GM21367 (cell line): ENCODE measurements at regions not wholly inside any gene's neighbourhood (a gene's known extent, or its start where the extent isn't known, plus 50 kb on each side); places are given as distances from the start of the nearest gene placed in this dataset.

ENCODE experiments used
- ATAC-seq: cut with Tn5 transposase; IDR thresholded peaks from one replicate; pipeline ENCODE4 v1.9.1; 2021; ENCODE audit not compliant: unreplicated experiment

DNA sequence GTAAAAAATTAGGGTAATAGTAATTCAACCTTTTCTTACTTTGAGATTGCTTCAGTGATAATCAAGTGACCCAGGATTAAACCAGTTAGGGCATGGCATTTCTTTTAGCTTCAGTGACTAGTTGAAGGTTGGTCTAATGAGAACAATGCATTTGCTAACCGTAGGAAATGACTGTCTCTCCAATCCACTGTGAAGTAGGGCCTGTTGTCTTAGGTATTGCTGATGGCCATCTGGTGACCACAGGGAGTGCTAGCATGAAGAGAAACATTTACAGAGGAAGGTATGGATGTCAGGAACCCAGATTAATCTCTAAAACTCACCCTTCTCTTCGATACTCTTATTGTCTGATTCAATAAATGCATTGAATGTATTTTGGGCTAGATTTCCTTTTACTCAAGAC, 535.9 kb upstream of the SEMA6A start:
- ATAC-seq, result no peak

DNA sequence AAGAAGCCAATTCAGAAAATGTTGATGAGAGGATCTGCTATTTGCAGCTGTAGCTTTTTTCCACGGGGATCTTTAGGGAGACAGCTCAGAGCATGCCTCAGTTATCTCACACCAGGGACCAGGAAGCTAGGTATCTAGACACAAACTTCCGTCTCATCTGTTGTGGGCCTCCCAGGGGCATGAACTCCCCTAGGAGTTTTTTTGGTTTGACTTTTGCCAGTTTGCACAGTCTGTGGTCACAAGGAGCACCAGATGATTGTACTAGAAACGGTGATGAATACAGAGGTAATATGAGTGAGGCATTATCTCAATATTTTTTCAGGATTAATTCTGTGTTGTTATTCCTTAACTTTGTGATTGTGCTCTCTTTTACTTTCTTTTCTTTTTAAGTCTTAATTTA, 533.2 kb upstream of the SEMA6A start:
- no peak for ATAC-seq

DNA sequence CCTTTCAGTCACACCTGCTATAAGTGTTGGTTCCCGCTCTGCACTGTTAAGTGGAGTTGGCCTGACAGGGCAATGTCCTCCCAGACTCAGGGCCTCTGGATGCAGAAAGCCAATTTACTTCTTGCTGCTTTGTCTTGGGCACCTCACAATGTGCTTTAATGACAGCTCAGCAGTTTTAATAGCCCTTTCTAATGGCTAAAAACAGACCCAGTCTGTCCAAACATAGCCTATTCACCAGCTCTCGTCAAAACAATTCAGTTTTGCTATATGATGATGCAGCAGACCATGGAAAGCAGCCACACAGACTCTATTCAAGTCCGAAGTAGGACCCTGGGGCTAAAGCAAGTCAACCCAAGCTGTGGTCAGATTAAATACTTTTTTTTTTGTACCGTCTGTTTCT, 529.1 kb upstream of the SEMA6A start:
- no peak for ATAC-seq

DNA sequence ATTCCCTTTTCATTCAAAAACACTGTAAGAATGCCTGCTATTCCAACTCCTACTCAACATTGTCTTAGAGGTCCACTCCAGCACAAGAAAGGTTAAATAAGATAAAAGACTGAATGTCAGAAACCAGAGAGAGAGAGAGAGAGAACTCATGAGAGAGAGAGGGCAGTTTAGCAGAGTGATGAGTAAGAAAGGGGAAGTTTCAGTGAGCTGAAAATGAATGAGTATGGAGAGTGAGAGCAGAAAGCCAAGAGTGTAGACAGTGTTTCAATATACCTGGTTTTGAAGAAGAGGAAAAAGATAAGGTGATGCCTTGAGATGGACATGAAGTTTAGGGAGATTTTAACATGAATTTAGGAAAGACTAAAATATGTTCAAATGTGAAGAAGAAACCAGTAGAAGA, 528.0 kb upstream of the SEMA6A start:
- ATAC-seq, result no peak

DNA sequence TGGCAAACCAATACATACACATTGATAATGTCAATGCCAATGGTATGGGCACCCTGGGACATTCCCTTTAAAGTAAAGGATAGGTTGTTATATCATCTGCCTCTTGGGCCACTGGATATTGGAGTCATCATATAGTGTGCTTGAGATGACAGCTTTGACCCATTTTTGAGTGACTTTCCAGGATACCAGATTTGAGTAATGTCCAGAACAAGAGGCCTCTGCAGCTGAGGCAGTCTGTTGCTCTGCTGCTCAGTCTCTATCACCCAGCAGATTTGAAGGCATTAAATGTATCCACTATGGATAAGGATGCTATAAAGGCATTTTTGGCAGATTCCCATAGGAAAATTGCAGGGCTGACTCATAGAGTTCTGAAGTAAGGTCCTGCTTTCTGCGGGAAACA, 525.6 kb upstream of the SEMA6A start:
- no peak for ATAC-seq

DNA sequence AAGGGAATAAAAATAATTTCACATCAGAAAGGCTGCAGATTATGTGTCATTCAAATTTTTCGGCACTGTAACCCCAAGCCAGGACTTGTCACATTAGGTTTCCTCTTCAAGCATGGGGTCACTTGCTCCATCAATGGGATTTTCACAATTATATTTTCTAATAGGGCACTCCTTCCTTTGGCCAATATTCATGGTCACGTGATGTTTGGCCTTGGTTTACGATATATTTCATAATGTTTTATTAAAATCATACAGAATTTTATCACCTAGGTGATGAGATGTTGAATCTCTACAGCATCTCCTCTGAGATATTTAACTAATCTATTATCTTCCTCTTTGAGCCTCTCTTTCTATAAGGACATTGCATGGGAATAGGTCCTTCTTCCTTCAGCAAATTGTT, 523.5 kb upstream of the SEMA6A start:
- no peak for ATAC-seq

DNA sequence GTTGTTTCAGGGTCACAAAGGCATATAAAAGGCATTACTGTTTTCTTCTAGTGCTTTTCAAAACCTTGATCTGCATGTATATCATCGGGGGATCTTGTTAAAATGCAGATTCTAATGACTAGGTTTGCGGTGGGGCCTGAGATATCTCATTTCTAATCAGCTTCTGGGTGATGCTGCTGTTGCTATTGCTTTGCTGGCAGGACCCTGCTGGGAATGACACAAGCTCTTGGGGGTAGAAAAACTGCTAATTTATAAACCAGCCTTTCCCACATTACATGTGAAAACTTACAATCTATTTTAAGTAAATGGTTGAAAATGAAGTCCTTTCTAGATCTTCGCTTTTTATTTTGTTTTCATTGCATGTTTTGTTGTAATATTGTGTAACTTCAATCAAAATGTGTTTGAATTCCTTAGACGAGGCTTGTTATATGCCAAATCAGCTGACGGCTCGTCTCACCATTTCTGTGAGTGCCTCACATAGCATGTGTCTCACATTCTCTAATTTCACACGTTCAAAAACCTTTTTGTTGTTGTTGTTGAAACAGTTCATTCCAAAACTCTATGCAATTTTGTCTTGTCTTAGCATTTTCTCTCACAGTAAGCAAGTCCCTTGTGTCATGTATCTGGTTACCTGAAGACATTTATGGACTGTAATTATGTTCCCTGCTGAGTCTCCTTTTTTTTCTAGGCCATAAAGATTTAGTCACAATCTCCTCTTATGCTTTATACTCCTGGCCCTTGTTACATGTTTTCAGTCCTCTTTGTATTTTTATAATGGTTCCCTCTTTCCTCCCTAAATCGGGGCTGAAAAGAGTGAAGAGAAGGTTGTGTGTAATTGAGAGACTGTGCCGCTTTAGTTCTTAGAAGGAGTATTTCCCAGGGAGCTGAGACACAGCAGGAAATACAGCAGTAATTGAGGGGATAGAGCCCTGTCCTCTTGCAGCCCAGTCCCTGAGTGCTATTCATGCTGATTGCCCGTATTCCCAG, 521.0 kb upstream of the SEMA6A start:
- ATAC-seq, result no peak

DNA sequence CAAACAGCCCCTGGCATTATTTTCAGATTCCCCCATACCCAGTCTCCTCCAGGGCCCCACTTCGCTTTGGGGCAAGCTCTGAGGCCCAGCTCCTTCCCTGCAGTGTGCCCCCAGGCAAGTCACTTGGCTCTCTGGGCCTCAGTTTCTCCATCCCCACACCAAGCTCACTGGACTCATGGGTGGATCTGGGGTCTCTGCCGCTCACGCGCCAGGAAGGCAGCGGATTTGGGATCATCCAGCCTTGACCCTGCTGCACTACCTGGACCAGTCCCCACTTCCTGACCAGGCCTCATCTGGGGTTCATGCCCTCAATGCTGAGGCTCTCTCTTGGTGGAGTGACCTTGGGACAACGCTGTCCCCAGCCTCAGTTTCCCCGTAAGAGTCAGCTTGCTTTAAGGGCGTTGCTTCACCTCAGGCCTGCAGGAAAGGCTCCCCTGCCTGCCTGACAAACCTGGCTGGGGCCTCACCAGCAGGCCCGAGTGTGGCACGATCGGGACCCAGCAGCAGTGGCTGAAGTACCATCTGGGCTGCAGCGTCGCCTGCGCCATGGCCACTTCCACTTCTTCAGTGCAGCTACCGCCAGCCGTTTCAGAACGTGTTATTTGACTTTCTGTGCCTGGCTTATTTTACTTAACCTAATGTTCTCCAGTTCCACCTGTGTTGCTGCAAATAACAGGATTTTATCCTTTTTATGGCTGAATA, 519.6 kb upstream of the SEMA6A start:
- ATAC-seq, result no peak

DNA sequence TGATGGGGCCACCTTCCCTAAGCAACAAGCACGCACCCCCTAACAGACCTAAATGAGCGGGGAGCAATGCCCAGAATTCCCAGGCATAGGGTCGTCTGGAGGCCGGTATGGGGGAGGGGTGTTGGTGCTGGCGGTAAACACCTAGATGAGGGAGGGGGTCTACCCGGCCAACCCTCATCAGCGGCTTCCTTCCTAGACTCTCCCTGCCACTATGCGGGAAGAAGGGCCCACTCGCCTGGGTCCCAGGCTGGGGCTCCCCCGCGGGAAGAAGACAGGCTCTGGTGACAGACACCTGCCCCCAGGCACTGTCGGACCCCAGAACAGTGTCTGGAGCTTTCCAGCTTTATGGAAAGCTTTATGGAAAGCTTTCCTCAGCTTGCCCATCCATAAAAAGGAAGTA, 519.0 kb upstream of the SEMA6A start:
- no peak for ATAC-seq

DNA sequence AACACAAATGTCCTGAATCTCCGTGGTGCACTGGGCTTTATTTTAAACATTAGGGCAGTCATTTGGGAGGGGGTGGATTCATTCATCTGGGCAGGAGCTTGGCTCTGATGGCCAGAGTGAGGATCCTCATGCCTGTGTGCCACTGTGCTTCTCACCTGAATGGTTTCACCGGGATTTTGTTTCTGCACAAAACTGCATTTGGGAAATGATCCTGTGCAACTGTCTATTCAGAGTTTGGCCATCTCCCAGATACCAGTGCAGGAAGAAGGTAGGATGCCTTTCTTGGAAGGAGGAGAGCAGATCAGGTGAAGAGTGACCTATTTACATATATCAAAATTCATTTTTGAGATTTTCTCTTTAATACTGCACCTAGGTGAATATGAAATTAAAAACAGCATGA, 514.4 kb upstream of the SEMA6A start:
- no peak for ATAC-seq

DNA sequence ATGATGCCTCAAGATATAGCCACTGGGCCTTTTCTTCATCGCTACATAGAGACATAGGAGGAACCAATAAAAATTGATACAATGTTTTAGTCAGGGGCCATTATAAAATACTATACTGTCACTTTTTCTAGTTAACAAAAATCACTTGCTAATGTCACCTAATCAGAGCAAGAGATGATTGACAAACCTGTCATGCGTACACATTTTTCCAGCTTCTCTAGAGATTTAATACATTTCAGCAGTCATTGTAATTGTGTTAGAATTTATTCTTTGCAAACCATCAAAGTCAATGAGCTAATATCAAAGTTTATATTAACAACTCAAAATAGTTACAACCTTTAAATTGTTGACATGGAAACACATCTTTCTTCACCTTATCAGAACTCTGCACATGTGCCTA, 513.6 kb upstream of the SEMA6A start:
- no peak for ATAC-seq

DNA sequence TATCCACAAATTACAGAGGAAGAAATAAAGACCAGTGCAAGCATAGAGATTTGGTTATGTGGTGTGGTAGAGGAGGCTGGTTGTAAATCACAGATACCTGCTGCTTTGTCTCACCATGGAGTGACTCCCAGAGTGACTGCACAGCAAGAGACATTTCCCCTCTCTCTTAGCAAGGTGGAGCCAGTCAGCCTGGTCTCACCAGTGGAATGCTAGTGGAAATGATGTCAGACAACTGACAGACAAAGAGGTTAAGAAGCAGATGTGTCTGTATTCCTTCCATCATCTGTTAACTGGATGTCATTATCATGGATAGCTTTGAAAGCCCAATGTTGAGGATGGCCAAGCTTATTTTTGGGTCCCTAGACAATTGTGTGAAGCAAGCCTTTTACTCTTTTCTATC, 509.4 kb upstream of the SEMA6A start:
- no peak for ATAC-seq

DNA sequence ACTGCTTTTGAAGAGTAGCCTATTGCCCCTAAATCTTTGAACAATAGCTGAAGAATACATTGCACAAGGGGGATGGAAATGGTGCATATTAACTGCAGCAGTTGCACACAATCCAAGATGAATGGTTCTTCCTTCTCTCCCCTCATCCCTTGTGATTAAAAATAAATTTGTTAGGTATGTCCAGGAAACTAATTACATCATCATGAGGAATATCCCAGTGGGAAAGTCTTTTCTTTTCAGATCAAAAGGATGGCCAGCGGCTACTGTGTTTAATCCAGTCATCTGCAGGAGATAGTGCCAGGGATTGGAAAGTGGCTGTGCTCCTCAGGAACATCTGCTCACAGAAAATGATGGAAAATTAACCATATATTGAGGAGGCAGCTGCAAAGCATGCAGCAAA, 508.4 kb upstream of the SEMA6A start:
- ATAC-seq, result no peak

DNA sequence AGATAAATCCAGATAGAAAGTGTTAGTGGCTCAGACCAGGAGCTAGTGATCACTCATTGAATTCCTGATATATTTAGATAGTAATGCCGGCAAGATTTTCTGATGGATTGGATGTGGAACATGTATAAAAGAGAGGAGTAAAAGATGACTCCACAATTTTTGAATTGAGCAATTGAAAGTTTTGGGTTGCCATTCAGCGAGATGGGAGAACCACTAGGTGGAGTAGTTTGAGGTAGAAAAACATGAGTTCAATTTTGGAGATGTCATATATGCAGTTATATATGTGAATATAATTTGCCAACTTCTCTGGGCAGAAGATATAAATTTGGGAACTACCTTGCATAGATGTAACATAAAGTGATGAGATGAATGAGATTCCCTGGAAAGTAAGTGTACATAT, 502.5 kb upstream of the SEMA6A start:
- no peak for ATAC-seq

DNA sequence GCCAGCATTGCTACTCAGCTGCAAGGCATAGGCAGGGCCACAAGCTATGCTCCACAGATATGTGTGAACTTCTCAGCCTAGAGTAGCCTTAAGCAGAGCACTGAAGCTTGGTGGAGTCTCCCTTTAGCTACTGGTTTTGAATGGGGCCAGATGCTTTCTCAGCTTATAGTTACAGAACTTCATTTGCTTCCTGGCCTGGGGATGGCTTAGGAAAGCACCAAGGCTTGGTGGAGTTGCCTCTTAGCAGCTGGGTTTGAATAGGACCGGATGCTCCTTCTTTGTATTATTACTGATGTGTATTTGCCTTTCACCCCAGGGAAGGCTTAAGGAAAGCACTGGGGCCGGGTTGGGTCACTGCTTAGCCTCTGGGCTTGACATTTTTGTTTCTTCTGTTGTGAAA, 497.8 kb upstream of the SEMA6A start:
- no peak for ATAC-seq

DNA sequence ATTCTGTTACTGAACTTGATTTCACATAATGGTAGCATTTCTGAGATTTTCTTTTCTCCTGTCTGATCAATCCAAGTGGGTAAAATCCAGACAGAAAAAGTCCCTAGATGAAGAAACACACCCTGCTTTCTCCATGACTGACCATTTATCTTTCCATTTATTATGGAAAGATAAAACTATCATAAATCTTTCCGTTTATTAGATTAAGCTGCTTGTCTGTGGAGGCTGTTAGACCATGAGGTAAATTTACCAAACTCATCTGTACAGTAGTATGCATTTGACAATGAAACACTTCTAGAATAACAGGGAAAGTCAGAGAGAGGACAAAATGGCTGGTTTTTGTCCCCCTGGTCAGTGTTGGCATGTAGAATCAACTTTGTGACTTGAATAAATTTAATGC, 491.2 kb upstream of the SEMA6A start:
- ATAC-seq, result no peak

DNA sequence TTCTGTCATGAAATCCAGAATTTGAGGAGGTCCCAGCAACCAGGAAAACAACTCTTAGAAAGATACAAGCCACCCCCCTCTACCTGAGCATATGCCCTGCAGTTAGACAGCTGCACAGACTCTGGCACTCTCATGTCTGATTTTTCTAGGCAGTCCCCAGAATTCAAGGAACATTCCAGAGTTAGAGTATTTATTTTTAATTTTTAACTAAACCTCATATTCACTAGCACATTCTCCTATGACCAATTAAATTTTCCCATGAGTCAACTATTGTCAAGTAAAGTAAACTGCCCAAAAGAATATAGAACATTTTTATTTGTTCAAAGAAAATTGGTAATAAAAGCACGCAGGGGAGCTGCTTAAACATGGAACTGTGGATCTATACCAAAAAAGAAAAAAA, 490.5 kb upstream of the SEMA6A start:
- ATAC-seq, result no peak

DNA sequence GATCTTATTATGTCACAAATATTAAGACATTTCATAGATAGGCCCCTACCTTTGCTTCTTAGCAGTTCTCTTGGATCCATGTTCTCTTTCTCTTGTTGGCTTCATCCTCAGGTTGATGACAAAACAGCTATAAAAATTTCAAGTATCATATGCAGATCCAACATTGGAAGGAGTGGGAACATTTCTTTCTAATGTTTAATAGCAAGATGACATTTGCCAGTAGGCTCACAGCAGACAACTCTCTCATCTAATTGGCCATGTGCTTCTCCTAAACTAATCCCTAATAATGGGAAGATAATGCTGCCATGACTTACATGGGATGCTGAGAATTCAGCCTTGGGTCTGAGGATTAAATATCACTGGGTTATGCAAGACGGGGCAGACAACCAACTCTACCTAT, 485.5 kb upstream of the SEMA6A start:
- no peak for ATAC-seq

DNA sequence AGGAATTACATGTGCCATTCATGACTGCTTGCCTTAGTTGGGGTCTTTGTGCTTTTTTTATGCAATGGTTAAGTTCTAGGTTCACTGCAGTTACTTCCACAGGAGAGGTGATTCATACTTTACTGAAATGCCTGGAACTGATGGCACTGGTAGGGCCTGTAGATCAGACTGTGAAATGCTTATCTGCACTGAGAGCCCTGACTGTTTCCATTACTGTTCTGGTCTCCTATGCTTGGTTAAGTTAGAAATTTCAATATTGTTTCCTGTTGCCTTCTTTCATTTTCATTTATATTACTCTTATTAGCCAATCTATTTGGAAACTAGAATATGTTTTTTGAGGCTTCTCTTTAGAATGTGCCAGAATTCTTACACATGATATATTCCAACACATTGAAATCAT, 484.1 kb upstream of the SEMA6A start:
- ATAC-seq, result no peak

DNA sequence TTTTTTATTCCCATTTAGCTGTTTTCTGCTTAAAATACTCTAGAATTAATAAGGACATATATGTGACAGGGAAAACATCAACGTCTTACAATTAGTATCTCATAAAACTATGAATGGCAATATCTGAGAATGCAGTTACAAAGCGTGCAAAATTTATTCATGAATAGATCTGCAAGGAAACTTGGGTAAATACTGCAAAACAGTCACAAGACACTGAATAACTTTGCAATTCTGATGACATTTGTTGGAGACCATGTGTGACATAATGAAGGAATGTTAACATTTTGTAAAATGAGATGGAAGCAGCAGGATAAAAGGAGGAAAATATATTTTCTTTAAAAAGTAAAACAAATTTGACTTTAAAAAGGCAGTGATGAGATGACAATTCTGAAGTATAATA, 480.9 kb upstream of the SEMA6A start:
- no peak for ATAC-seq

DNA sequence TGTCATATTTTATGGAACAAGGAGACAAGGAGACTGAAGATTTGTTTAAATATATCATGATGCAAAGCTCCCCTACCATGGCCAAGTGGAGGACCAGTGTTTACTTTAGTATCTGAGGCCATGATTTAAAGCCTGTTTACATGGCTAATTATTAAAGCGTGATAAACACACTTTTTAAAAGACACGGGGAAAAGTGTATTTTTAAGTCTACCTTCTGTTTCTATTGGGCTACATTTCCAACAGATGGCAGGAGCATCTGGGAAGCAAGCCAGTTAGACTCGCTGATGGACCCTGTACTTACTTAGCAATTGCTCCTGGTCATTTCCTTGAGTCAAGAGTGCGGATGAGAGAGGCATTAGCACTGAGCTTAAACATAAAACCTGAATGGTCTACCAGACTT, 480.3 kb upstream of the SEMA6A start:
- ATAC-seq, result no peak

DNA sequence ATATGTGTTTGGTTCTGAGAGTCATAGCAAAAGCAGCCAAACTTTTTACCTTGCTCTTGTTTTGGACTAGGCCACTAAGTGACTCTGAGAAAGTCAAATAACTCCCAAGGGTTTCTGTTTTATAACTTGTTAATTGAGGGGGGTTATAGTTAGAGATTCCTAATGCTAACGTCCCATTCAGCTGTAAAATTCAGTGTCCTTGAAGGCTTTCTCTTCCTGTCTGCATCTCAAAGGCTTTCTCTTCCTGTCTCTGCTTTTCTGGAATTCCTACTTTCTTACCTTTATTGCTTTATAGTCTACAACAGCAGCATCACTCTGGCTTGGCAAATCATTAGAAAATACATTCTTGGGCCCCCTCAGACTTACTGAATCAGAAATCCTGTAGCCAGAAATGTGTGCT, 479.5 kb upstream of the SEMA6A start:
- no peak for ATAC-seq
